ENCODE measurements at regions not wholly inside any gene's neighbourhood (a gene's known extent, or its start where the extent isn't known, plus 50 kb on each side); places are given as distances from the start of the nearest gene placed in this dataset.
"Not testable (repeated sequence)": the region's sequence is repeated elsewhere in the genome, so short reads cannot be mapped to it uniquely, and the experiment has no call there.

DNA sequence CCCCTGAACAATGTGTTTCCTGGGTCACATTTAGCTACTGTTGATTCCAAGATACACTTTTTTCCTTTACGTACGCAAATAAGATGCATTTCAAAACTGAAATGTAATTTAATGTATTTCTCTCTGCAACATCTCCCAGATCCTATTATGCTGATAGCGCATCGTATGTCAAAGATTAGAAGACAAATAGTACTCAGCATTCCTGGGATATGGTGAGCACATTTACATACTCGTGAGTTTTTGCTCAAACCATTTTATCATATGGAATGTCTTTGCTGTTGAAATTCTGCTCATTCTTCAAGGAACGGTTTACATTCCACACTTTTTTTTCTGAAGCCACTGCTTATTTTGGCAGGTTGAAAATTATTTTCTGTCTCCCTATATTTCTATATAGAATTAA lies 221.4 kb downstream of the OXSM start:
- no peak for FAIRE-seq
- DNase-seq (ENCODE audit: insufficient read length, low spot score) = no peak
- no peak for TF ChIP-seq POU2F2 (IDR thresholded peaks at IDR 0.05; ENCODE audit: low read depth, low read length)
- TF ChIP-seq SPI1 (IDR thresholded peaks at IDR 0.05; ENCODE audit: low read depth, low read length) = no peak
- no peak for TF ChIP-seq PAX5 (IDR thresholded peaks at IDR 0.05; ENCODE audit: insufficient read depth, low read length, severe bottlenecking)
- no peak for TF ChIP-seq POLR2A (IDR thresholded peaks at IDR 0.05; ENCODE audit: low read depth, low read length)
- TF ChIP-seq TAF1 (IDR thresholded peaks at IDR 0.05; ENCODE audit: low read depth, low read length) = no peak
- TF ChIP-seq POLR2AphosphoS5 (IDR thresholded peaks at IDR 0.05; ENCODE audit: low read depth, low read length) = no peak

DNA sequence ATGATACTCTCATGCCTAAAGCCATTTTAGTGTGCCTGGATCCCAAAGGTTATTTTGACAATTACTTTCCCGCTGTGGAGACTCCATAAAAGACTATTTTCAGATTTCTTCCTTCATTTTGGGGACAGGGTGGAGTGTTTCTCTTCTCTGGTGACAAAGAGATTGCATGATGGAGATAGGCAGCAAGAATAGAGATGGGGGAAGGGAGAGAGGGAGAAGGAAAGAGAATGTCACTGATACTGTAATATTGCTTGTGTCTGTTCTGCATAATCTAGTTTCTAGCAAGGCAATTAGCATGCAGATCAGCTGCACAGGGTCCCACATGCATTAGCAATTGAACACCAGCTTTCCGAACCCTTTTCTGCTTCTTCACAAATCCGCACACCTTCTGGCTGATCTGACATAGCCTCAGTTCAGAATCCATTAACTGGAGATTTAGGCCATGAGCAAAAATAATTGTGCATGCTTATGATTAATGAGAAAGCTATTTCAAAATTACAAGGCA lies 222.4 kb downstream of the OXSM start:
- DNase-seq (ENCODE audit: insufficient read length, low spot score) (no peak), FAIRE-seq (no peak)
- TF ChIP-seq POLR2A (IDR thresholded peaks at IDR 0.05; ENCODE audit: low read depth, low read length) = no peak

DNA sequence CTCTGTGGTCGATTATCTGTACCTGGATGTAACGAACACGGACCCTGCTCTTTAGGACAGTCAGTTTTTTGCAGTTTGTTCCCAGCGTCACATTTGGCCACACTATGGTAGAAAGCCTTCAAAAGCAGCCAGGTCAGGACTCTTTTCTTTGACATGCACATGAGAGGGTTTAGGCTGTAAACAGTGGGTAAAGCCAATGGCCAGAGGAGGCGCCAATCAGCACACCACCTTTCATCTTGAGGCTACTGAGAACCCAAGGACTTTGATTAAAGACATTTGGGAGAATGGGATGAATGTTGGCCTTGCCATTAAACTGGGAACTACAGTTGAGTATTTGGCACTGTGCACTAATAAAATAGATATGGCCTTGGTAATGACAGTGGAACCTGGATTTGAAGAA lies 225.9 kb downstream of the OXSM start:
- no peak for TF ChIP-seq POLR2AphosphoS5 (IDR thresholded peaks at IDR 0.05; ENCODE audit: low read depth, low read length)
- FAIRE-seq (no peak), DNase-seq (ENCODE audit: insufficient read length, low spot score) (no peak)

DNA sequence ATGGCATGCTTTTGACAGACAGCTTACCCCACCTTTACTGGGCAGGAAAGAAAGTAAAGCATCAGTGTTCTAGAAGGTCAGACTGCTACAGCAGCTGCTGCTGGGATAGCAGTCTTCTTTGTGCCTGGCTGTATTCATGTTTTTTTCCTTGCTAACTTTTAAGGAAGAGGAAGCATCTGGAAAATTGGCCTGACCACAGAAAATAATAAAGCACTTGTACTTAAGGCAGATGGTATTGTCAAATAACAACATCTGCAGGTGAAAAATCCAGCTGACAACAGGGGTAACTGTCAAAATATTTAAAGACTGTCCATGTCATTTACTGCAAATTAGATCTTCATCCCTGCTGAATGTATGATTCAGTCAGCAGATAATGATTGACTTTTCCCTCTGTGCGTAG lies 229.0 kb downstream of the OXSM start:
- TF ChIP-seq POU2F2 (IDR thresholded peaks at IDR 0.05; ENCODE audit: low read depth, low read length) (no peak), SPI1 (IDR thresholded peaks at IDR 0.05; ENCODE audit: low read depth, low read length) (no peak), POLR2A (IDR thresholded peaks at IDR 0.05; ENCODE audit: low read depth, low read length) (no peak), PAX5 (IDR thresholded peaks at IDR 0.05; ENCODE audit: insufficient read depth, low read length, severe bottlenecking) (no peak), TAF1 (IDR thresholded peaks at IDR 0.05; ENCODE audit: low read depth, low read length) (no peak), POLR2AphosphoS5 (IDR thresholded peaks at IDR 0.05; ENCODE audit: low read depth, low read length) (no peak)
- no peak for FAIRE-seq
- DNase-seq (ENCODE audit: insufficient read length, low spot score) = no peak

DNA sequence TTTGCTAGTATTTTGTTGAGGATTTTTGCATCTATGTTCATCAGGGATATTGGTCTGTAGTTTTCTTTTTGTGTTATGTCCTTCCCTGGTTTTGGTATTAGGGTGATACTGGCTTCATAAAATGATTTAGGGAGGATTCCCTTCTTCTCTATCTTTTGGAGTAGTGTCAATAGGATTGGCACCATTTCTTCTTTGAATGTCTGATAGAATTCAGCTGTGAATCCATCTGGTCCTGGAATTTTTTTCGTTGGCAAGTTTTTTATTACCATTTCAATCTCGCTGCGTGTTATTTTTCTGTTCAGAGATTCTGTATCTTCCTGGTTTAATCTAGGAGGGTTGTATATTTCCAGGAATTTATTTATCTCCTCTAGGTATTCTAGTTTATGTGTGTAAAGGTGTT lies 234.3 kb downstream of the OXSM start:
- not testable (repeated sequence) for FAIRE-seq; DNase-seq (ENCODE audit: insufficient read length, low spot score)

DNA sequence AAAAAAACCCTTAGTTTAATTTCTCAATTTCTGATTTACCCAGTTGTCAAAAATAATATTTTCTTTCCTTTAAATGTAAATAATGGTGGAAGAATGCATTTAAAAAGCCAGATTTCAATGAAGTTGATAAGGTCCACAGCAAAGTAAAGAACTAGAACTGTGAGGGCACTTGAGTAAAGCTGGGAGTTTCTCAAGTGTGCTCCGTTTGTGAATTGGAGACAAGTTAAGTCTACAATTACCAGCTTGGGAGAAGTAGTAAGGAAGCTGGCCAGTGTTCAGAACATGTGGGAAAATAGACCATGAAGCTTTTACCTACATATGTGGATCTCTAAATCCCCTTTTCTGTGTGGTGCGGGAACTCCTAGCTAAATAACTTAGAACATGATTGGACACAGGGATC lies 239.4 kb downstream of the OXSM start:
- no peak for DNase-seq (ENCODE audit: insufficient read length, low spot score)
- FAIRE-seq = no peak
- TF ChIP-seq POLR2AphosphoS5 (IDR thresholded peaks at IDR 0.05; ENCODE audit: low read depth, low read length) = no peak
- TF ChIP-seq POLR2A (IDR thresholded peaks at IDR 0.05; ENCODE audit: low read depth, low read length) = no peak
- TF ChIP-seq PAX5 (IDR thresholded peaks at IDR 0.05; ENCODE audit: insufficient read depth, low read length, severe bottlenecking) = no peak
- no peak for TF ChIP-seq POU2F2 (IDR thresholded peaks at IDR 0.05; ENCODE audit: low read depth, low read length)
- TF ChIP-seq SPI1 (IDR thresholded peaks at IDR 0.05; ENCODE audit: low read depth, low read length) = no peak
- no peak for TF ChIP-seq TAF1 (IDR thresholded peaks at IDR 0.05; ENCODE audit: low read depth, low read length)

DNA sequence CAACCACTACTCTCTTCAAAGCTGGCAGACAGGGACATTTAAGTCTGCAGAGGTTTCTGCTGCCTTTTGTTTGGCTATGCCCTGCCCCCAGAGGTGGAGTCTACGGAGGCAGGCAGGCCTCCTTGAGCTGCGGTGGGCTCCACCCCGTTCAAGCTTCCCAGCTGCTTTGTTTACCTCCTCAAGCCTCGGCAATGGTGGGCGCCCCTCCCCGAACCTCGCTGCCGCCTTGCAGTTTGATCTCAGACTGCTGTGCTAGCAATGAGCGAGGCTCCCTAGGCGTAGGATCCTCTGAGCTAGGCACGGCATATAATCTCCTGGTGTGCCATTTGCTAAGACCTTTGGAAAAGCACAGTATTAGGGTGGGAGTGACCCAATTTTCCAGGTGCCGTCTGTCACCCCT lies 252.2 kb downstream of the OXSM start:
- DNase-seq (ENCODE audit: insufficient read length, low spot score); FAIRE-seq: not testable (repeated sequence)

DNA sequence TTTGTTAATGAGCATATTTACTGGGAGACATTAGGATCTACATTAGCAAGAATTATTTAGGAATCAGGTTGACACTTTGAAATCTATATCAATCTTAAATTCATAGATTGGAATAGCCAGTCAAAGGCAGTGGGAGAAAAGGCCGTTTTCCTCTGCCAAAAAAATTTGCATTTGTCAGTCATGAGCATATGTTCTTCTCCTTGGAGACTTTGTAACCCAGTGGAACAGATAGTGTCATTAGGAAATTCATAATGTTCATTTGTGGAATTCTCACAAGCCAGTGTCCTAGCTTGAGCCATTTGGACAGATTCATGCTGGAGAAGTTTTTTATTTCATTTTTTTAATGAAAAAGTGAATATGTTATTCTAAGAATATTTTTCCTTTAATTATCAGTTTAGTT lies 260.1 kb downstream of the OXSM start:
- no peak for DNase-seq (ENCODE audit: insufficient read length, low spot score)
- TF ChIP-seq TAF1 (IDR thresholded peaks at IDR 0.05; ENCODE audit: low read depth, low read length) (no peak), POU2F2 (IDR thresholded peaks at IDR 0.05; ENCODE audit: low read depth, low read length) (no peak)
- FAIRE-seq = no peak

DNA sequence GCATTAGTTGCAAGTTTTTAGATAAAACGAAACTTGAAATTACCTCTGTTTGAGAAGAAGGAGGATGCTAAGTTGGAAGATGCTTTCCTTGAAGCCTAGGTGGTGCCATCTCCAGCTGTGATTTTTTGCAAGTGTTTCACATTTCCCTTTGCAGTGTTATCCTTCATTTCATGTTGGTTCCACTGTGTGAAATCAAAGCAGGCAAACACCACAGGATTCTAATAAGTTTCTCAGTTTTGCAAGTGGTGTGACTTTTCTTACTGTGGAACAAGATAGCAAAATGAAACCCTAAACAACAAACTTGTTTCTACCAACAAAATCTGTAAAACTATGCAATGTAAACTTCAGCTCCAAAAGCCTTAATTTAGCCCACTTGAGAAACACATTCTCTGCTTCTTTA lies 260.9 kb downstream of the OXSM start:
- TF ChIP-seq SPI1 (IDR thresholded peaks at IDR 0.05; ENCODE audit: low read depth, low read length) (no peak), POLR2AphosphoS5 (IDR thresholded peaks at IDR 0.05; ENCODE audit: low read depth, low read length) (no peak), TAF1 (IDR thresholded peaks at IDR 0.05; ENCODE audit: low read depth, low read length) (no peak), POU2F2 (IDR thresholded peaks at IDR 0.05; ENCODE audit: low read depth, low read length) (no peak), PAX5 (IDR thresholded peaks at IDR 0.05; ENCODE audit: insufficient read depth, low read length, severe bottlenecking) (no peak), POLR2A (IDR thresholded peaks at IDR 0.05; ENCODE audit: low read depth, low read length) (no peak)
- DNase-seq (ENCODE audit: insufficient read length, low spot score) (no peak), FAIRE-seq (no peak)

DNA sequence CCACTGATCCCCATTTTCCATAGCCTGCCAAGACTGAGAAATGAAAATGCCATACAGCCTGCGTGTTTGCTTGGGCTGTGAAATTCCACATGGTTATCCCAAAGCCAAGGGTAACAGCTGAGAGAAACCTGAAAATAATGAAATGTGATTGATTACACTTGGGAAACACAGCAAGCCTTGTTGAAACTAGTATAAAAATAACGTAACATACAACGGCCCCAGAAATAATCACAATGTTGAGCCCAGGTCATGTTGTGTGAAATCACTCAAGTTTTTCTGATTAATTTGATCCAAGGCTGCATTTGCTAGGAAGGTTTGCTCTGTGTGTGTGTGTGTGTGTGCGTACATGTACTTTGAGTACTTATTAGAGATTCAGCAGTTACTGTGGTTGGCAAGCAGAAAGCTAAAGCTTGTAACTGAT lies 269.0 kb downstream of the OXSM start:
- DNase-seq (ENCODE audit: insufficient read length, low spot score) (no peak), FAIRE-seq (no peak)
- TF ChIP-seq PAX5 (IDR thresholded peaks at IDR 0.05; ENCODE audit: insufficient read depth, low read length, severe bottlenecking) (no peak), POLR2A (IDR thresholded peaks at IDR 0.05; ENCODE audit: low read depth, low read length) (no peak), SPI1 (IDR thresholded peaks at IDR 0.05; ENCODE audit: low read depth, low read length) (no peak), TAF1 (IDR thresholded peaks at IDR 0.05; ENCODE audit: low read depth, low read length) (no peak), POLR2AphosphoS5 (IDR thresholded peaks at IDR 0.05; ENCODE audit: low read depth, low read length) (no peak), POU2F2 (IDR thresholded peaks at IDR 0.05; ENCODE audit: low read depth, low read length) (no peak)

DNA sequence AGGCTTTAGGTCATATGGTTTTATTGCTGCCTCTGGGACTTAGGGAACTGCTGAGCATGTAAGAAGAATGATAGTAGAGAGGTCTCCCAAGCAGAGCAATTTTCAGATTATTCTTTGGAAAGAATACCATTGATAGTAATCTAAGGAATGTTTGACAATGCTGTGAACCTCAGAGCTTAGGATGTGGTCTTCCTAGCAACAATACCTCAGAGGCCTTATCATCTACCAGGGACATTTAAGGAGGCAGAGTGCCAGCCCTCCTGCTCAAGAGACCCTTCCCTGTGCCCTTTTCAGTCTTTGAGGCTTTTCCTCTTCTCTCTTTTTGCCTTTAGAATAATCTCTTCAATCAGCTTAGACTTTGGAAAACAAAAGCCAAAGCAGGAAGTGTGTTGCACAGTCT lies 272.1 kb downstream of the OXSM start:
- DNase-seq (ENCODE audit: insufficient read length, low spot score) (no peak), FAIRE-seq (no peak)
- TF ChIP-seq TAF1 (IDR thresholded peaks at IDR 0.05; ENCODE audit: low read depth, low read length) = no peak
- no peak for TF ChIP-seq POLR2A (IDR thresholded peaks at IDR 0.05; ENCODE audit: low read depth, low read length)
- TF ChIP-seq SPI1 (IDR thresholded peaks at IDR 0.05; ENCODE audit: low read depth, low read length) = no peak
- no peak for TF ChIP-seq POLR2AphosphoS5 (IDR thresholded peaks at IDR 0.05; ENCODE audit: low read depth, low read length)
- no peak for TF ChIP-seq PAX5 (IDR thresholded peaks at IDR 0.05; ENCODE audit: insufficient read depth, low read length, severe bottlenecking)
- no peak for TF ChIP-seq POU2F2 (IDR thresholded peaks at IDR 0.05; ENCODE audit: low read depth, low read length)

All from GM12891 (cell line).